Neuron (in vitro differentiated cells): ENCODE measurements at regions not wholly inside any gene's neighbourhood (a gene's known extent, or its start where the extent isn't known, plus 50 kb on each side); places are given as distances from the start of the nearest gene placed in this dataset.

ENCODE experiments used
- H2AFZ ChIP-seq: one replicate; pipeline ENCODE4 v1.6.1; 2013; ENCODE audit warnings: low read depth, mild to moderate bottlenecking, inconsistent platforms, low read length, moderate library complexity
- H3K27me3 ChIP-seq: one replicate; pipeline ENCODE4 v1.6.1; 2013; ENCODE audit warnings: low read length; ENCODE audit not compliant: insufficient read depth
- H3K36me3 ChIP-seq: one replicate; pipeline ENCODE4 v1.6.1; 2013; ENCODE audit warnings: low read length; ENCODE audit not compliant: insufficient read depth
- H3K4me1 ChIP-seq: one replicate; pipeline ENCODE4 v1.6.1; 2013; ENCODE audit warnings: low read length; ENCODE audit not compliant: insufficient read depth
- H3K4me3 ChIP-seq: 2 replicates; pipeline ENCODE4 v1.5.1; 2013; ENCODE audit warnings: mild to moderate bottlenecking, low read length, moderate library complexity
- H3K9me3 ChIP-seq: one replicate; pipeline ENCODE4 v1.6.1; 2013; ENCODE audit warnings: low read length

DNA sequence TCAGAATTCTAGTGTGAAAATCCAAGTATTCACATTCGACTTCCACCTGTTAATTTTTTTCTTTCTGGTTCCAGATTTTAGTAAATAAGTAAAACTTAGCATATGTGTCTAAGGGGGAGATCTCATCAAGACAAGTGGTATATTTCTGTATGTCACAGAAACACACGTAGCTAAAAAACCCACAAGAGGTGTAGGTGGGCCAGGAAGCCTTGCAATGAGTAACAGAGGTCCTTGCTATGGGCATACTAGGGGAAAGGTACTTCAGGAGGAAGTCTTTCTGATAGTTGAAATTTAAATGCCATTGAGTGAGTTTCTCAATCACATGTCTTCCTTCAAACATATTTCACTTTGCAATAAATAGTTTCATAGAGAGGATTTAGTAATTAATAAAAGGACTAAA lies 315.8 kb downstream of the MID1IP1 start:
- Histone ChIP-seq H3K9me3 (no peaks in the 10 kb centered on the region), H3K36me3 (no peaks in the 10 kb centered on the region), H2AFZ (no peak overlapping the region), H3K4me1 (no peaks in the 10 kb centered on the region), H3K27me3 (no peaks in the 10 kb centered on the region), H3K4me3 (no peak overlapping the region)

DNA sequence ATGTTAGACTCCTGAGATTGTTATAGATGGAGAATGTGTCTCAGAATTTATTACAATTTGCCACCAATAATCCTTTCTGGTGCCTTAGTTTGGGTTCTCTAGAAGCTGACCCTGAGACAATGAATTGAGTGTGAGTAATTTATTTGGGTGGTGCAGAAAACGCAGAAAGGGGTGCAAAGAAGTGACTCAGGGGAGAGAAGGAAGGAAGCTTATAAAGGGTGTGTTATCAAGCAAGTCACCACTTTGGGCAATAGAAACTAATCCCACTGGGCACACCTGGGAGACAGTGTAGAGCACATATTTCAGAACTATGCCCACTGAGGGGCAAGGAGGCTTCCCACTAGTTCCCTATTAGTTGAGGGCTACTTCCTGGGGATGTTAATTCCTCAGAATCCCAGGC lies 320.6 kb downstream of the MID1IP1 start:
- Histone ChIP-seq H3K36me3 (no peaks in the 10 kb centered on the region), H2AFZ (no peak overlapping the region), H3K4me1 (no peaks in the 10 kb centered on the region), H3K9me3 (no peaks in the 10 kb centered on the region), H3K27me3 (no peaks in the 10 kb centered on the region), H3K4me3 (no peak overlapping the region)

DNA sequence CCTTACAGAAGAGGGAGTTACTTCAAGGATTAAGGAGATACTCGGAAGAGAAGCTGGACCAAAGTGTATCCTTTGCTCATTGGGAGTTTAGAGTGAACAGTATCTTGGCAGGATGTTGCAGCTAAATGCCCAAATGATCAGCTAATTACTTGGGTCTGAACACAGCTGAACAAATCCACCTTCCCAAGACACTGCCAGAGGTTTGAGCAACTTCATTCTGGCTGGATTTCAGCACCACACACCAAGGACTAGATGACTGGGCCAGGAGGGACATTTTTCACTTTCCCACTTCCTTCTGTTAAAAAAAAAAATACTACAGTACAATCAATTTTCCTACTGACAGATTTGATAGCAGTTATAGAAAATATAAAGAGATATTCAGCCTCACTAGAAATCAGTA lies 324.6 kb downstream of the MID1IP1 start:
- Histone ChIP-seq H3K36me3 (no peaks in the 10 kb centered on the region), H2AFZ (no peak overlapping the region), H3K27me3 (no peaks in the 10 kb centered on the region), H3K4me3 (no peak overlapping the region), H3K4me1 (no peaks in the 10 kb centered on the region), H3K9me3 (no peaks in the 10 kb centered on the region)

DNA sequence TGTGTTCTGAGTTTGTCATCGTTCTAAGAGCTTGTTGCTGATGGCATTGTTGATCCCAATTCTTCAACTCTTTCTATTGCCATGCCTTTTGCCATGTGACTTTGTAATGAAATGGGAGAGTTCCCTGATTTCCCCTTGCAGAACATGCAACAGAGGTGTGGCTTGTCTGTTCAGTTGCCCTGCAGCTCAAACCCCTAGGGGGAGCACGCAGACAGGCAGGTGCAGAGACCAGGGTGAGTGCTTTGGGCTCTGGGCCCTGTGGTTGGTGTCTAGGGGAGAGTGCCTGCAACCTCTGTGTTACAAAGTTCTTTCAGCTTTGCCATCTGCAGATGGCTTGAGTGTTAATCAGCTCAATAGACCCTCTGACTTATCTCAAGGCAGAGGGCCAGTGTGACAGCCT lies 332.7 kb downstream of the MID1IP1 start:
- H3K9me3 ChIP-seq, result no peaks in the 10 kb centered on the region
- no peak overlapping the region for H3K4me3 ChIP-seq
- H3K4me1 ChIP-seq, result no peaks in the 10 kb centered on the region
- no peaks in the 10 kb centered on the region for H3K36me3 ChIP-seq
- no peak overlapping the region for H2AFZ ChIP-seq
- H3K27me3 ChIP-seq, result no peaks in the 10 kb centered on the region

DNA sequence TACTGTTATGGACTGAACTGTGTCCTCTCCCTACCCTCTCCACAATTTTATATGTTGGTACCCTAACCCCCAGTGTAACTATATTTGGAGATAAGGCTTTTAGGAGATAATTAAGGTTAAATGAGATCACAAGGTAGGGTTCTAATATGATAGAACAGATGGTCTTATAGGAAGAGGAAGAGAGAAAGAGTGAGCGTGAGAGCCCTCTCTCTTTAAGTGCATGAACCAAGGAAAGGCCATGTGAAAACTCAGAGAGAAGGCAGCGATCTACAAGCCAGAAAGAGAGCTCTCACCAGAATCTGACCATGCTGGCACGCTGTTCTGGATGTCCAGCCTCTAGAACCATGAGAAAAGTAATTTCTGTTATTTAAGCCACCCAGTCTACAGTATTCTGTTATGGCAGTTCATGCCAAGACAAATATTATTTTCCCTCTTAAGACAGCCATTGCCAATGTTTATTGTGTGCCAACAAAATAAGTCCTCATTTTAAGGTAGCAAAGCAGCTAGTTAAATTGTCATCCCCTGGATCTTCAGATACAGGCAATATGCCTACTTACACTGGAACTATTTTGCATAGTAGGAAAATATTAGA lies 336.2 kb downstream of the MID1IP1 start:
- Histone ChIP-seq H3K9me3 (no peaks in the 10 kb centered on the region), H3K4me1 (no peaks in the 10 kb centered on the region), H3K27me3 (no peaks in the 10 kb centered on the region), H3K36me3 (no peaks in the 10 kb centered on the region), H3K4me3 (no peak overlapping the region), H2AFZ (no peak overlapping the region)

GRCh38 chrX:39140581-39140980 lies 339.3 kb downstream of the MID1IP1 start:
- Histone ChIP-seq H3K27me3 (no peaks in the 10 kb centered on the region), H3K4me1 (no peaks in the 10 kb centered on the region), H3K4me3 (no peak overlapping the region), H2AFZ (no peak overlapping the region), H3K9me3 (no peaks in the 10 kb centered on the region), H3K36me3 (no peaks in the 10 kb centered on the region)

DNA sequence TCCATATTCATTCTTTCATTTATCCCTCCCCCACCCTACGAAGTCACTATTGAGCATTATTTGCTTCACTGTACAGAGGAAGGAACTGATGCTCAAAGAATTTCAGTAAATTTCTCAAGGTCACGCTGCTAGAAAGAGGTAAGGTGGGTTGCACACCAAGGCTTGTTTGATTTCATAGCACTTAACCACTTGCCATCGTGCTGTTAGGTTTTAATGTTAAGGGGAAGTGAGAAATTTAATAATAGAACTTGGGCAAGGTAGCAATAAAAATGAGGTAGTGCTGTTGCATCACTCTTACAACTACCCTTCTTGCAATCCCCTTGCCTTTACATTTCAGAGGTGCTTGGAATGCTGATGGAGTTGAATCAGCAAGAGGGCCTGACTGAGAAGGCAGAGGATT lies 343.1 kb downstream of the MID1IP1 start:
- H3K27me3 ChIP-seq, result no peaks in the 10 kb centered on the region
- H3K4me3 ChIP-seq, result no peak overlapping the region
- no peaks in the 10 kb centered on the region for H3K9me3 ChIP-seq
- no peaks in the 10 kb centered on the region for H3K4me1 ChIP-seq
- H3K36me3 ChIP-seq, result no peaks in the 10 kb centered on the region
- no peak overlapping the region for H2AFZ ChIP-seq

- Histone ChIP-seq H3K9me3 (no peaks in the 10 kb centered on the region), H3K27me3 (no peaks in the 10 kb centered on the region), H3K36me3 (no peaks in the 10 kb centered on the region), H3K4me3 (no peak overlapping the region), H3K4me1 (no peaks in the 10 kb centered on the region), H2AFZ (no peak overlapping the region)
These were observed 343.7 kb downstream of the MID1IP1 start for GRCh38 chrX:39144956-39145355.

- no peaks in the 10 kb centered on the region for H3K9me3 ChIP-seq
- H3K27me3 ChIP-seq, result no peaks in the 10 kb centered on the region
- no peak overlapping the region for H2AFZ ChIP-seq
- H3K4me1 ChIP-seq, result no peaks in the 10 kb centered on the region
- H3K4me3 ChIP-seq, result no peak overlapping the region
- H3K36me3 ChIP-seq, result no peaks in the 10 kb centered on the region
These were observed 344.6 kb downstream of the MID1IP1 start for GRCh38 chrX:39145859-39146258.

DNA sequence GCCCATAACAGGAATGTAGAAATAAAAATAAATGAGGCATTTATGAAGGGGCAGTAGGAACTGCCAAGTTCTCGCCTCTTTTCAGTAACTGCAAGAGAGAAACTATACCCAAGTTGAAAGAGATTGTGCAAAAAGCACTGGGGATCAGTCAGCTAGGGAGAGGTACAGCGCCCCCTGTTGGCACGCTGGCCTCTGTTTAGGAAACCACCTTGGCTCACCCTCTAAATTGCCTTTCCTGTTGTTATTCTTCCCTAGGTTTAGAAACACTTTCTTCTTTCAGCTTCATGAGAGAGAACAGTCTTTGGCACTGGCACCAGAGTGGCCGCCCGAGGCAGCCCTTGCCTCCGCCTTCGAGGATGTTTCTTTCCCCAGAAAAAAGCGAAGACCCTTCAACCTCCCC lies 348.5 kb downstream of the MID1IP1 start:
- Histone ChIP-seq H3K4me3 (no peak overlapping the region), H3K9me3 (no peaks in the 10 kb centered on the region), H3K27me3 (no peaks in the 10 kb centered on the region), H3K4me1 (no peaks in the 10 kb centered on the region), H3K36me3 (no peaks in the 10 kb centered on the region), H2AFZ (no peak overlapping the region)

- H2AFZ ChIP-seq, result no peak overlapping the region
- H3K4me3 ChIP-seq, result no peak overlapping the region
- H3K4me1 ChIP-seq, result no peaks in the 10 kb centered on the region
These were observed 349.0 kb downstream of the MID1IP1 start for GRCh38 chrX:39150220-39150619.

DNA sequence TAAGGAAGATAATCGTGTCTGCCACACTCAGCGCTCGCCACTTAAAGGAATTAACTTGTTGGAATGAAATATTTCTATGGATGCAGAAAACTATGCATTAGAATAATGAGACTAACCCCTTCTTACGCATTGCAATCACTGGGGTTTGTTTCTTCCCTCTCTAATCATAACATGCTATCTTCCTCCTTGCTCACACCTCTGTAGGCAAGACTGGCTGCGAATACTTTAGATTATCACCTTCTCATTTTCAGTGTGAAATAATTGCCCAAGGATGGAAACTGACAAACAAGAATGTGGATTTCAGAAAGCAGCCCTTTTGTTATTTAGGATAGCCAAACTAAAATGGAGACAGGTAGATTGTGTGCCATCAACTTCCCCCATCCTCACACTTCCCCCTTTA lies 349.4 kb downstream of the MID1IP1 start:
- no peaks in the 10 kb centered on the region for H3K27me3 ChIP-seq
- no peak overlapping the region for H2AFZ ChIP-seq
- H3K36me3 ChIP-seq, result no peaks in the 10 kb centered on the region
- no peaks in the 10 kb centered on the region for H3K9me3 ChIP-seq
- no peak overlapping the region for H3K4me3 ChIP-seq
- no peaks in the 10 kb centered on the region for H3K4me1 ChIP-seq

More at GRCh38 chrX:39150220-39150619, 349.0 kb downstream of the MID1IP1 start:
- Histone ChIP-seq H3K27me3 (no peaks in the 10 kb centered on the region), H3K36me3 (no peaks in the 10 kb centered on the region), H3K9me3 (no peaks in the 10 kb centered on the region)

GRCh38 chrX:39152106-39152649 lies 350.9 kb downstream of the MID1IP1 start:
- Histone ChIP-seq H3K9me3 (no peaks in the 10 kb centered on the region), H3K27me3 (no peaks in the 10 kb centered on the region), H3K4me1 (no peaks in the 10 kb centered on the region), H3K36me3 (no peaks in the 10 kb centered on the region), H3K4me3 (no peak overlapping the region), H2AFZ (no peak overlapping the region)

GRCh38 chrX:39156051-39156450 lies 354.8 kb downstream of the MID1IP1 start:
- no peaks in the 10 kb centered on the region for H3K4me1 ChIP-seq
- no peaks in the 10 kb centered on the region for H3K27me3 ChIP-seq

More at GRCh38 chrX:39156051-39156450, 354.8 kb downstream of the MID1IP1 start:
- H2AFZ ChIP-seq, result no peak overlapping the region
- H3K36me3 ChIP-seq, result no peaks in the 10 kb centered on the region
- no peak overlapping the region for H3K4me3 ChIP-seq
- H3K9me3 ChIP-seq, result no peaks in the 10 kb centered on the region
